ENCODE measurements at regions not wholly inside any gene's neighbourhood (a gene's known extent, or its start where the extent isn't known, plus 50 kb on each side); places are given as distances from the start of the nearest gene placed in this dataset.

GRCh38 chr10:113425541-113425951 lies 127.3 kb upstream of the HABP2 start:
- ChIA-PET POLR2A (no interaction called here), CTCF (no interaction called here)
- Histone ChIP-seq H3K27ac (ENCODE audit: insufficient read depth in 1 of 2, low read depth in 1 of 2, low read length in 2 of 2, poor library complexity in 1 of 2, severe bottlenecking in 2 of 2) (no peak overlapping the region), H3K4me3 (ENCODE audit: control insufficient read depth in 1 of 7, extremely low read depth in 1 of 7, insufficient read depth in 4 of 7, low read depth in 2 of 7, low read length in 6 of 7) (no peak overlapping the region), H3K9me3 (ENCODE audit: control extremely low read depth in 1 of 5, control insufficient read depth in 4 of 5, insufficient read depth in 2 of 5, low read depth in 1 of 5, low read length in 4 of 5) (peaks cover 0 to 5% (median under 1%) of the 10 kb centered on the region in 5 experiments), H3K36me3 (ENCODE audit: control insufficient read depth in 4 of 4, insufficient read depth in 4 of 4, low read length in 3 of 4) (no peaks in the 10 kb centered on the region), H3K27me3 (replicated peaks in 2 of 5; ENCODE audit: control insufficient read depth in 4 of 5, insufficient read depth in 5 of 5, low read length in 4 of 5) (no peaks in the 10 kb centered on the region), H3K4me1 (ENCODE audit: control extremely low read depth in 1 of 4, control insufficient read depth in 4 of 4, insufficient read depth in 4 of 4, low read length in 3 of 4) (no peaks in the 10 kb centered on the region)
- 98% methylated on average over 7 of the region's 7 CpGs for WGBS (ENCODE audit: insufficient coverage)
- DNase-seq, result no peak

GRCh38 chr10:113426181-113426877 lies 126.5 kb upstream of the HABP2 start:
- Histone ChIP-seq H3K27ac (ENCODE audit: insufficient read depth in 1 of 2, low read depth in 1 of 2, low read length in 2 of 2, poor library complexity in 1 of 2, severe bottlenecking in 2 of 2) (no peak overlapping the region), H3K27me3 (replicated peaks in 2 of 5; ENCODE audit: control insufficient read depth in 4 of 5, insufficient read depth in 5 of 5, low read length in 4 of 5) (no peaks in the 10 kb centered on the region), H3K9me3 (ENCODE audit: control extremely low read depth in 1 of 5, control insufficient read depth in 4 of 5, insufficient read depth in 2 of 5, low read depth in 1 of 5, low read length in 4 of 5) (peaks cover 0 to 3% (median 0%) of the 10 kb centered on the region in 5 experiments), H3K4me1 (ENCODE audit: control extremely low read depth in 1 of 4, control insufficient read depth in 4 of 4, insufficient read depth in 4 of 4, low read length in 3 of 4) (no peaks in the 10 kb centered on the region), H3K4me3 (ENCODE audit: control insufficient read depth in 1 of 7, extremely low read depth in 1 of 7, insufficient read depth in 4 of 7, low read depth in 2 of 7, low read length in 6 of 7) (no peak overlapping the region), H3K36me3 (ENCODE audit: control insufficient read depth in 4 of 4, insufficient read depth in 4 of 4, low read length in 3 of 4) (no peaks in the 10 kb centered on the region)
- DNase-seq, result no peak
- POLR2A ChIA-PET, result no interaction called here
- 98% methylated on average over 8 of the region's 8 CpGs for WGBS (ENCODE audit: insufficient coverage)
- CTCF ChIA-PET, result no interaction called here

DNA sequence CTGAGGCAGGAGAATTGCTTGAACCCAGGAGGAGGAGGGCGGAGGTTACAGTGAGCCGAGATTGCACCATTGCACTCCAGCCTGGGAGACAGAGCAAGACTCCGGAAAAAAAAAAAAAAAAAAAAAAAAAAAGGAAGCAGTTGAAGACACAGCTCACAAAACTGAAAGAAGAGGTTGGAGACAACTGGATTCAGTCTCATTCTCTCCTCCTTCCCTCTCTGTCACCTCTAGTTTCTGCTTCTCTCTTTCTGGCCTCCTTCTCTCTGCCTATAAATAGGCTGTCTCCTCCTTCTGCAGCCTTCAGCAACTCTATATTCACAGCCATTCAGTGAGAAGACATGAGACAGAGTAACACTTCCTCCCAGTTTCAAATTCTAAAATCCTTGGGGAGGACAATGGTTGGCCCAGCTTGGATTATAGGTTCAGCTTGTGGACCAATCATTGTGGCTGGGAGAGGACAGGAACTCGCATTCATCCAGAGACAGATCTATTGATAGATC lies 125.6 kb upstream of the HABP2 start:
- Histone ChIP-seq H3K9me3 (ENCODE audit: control extremely low read depth in 1 of 5, control insufficient read depth in 4 of 5, insufficient read depth in 2 of 5, low read depth in 1 of 5, low read length in 4 of 5) (peaks cover 0 to 3% (median 0%) of the 10 kb centered on the region in 5 experiments), H3K27ac (ENCODE audit: insufficient read depth in 1 of 2, low read depth in 1 of 2, low read length in 2 of 2, poor library complexity in 1 of 2, severe bottlenecking in 2 of 2) (no peak overlapping the region), H3K27me3 (replicated peaks in 2 of 5; ENCODE audit: control insufficient read depth in 4 of 5, insufficient read depth in 5 of 5, low read length in 4 of 5) (no peaks in the 10 kb centered on the region), H3K4me3 (ENCODE audit: control insufficient read depth in 1 of 7, extremely low read depth in 1 of 7, insufficient read depth in 4 of 7, low read depth in 2 of 7, low read length in 6 of 7) (no peak overlapping the region), H3K4me1 (ENCODE audit: control extremely low read depth in 1 of 4, control insufficient read depth in 4 of 4, insufficient read depth in 4 of 4, low read length in 3 of 4) (no peaks in the 10 kb centered on the region), H3K36me3 (ENCODE audit: control insufficient read depth in 4 of 4, insufficient read depth in 4 of 4, low read length in 3 of 4) (no peaks in the 10 kb centered on the region)
- DNase-seq, result no peak
- 93% methylated on average over 3 of the region's 4 CpGs for WGBS (ENCODE audit: insufficient coverage)
- CTCF ChIA-PET, result no interaction called here
- POLR2A ChIA-PET, result no interaction called here

DNA sequence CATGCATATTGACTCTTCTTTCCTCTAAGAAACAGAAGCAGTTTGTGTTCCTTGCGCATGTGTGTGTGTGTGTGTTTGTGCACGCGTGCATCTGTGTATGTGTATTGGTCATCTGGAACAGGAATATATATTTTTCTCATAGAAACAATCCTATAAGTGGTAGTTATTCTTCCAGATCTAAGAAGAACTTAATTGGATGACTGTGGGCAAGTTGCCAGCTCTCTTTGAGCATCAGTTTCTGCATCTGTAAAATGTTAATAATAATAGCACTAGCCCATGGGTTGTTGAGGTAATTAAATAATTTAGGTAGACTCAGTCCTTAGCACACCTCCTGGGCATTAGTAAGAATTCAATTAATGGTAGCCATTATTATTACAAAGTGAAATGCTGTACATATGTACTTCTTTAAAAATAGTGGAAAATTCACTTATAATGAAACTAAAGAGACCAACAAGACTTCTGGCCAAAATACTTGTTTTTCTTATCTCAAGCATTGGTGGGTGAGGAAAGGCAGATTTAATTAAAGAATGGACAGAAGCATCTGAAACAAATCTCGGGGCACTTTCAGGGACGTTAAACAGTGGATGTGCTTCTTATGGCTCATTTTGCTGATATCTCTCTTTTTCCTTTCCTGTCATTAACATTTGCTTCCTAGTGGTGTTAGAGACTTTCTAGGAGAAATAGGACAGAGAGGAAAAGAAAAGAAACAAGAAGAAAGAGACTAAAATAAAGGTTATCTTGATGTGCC lies 124.9 kb upstream of the HABP2 start:
- Histone ChIP-seq H3K4me3 (ENCODE audit: control insufficient read depth in 1 of 7, extremely low read depth in 1 of 7, insufficient read depth in 4 of 7, low read depth in 2 of 7, low read length in 6 of 7) (no peak overlapping the region), H3K27ac (ENCODE audit: insufficient read depth in 1 of 2, low read depth in 1 of 2, low read length in 2 of 2, poor library complexity in 1 of 2, severe bottlenecking in 2 of 2) (no peak overlapping the region), H3K36me3 (ENCODE audit: control insufficient read depth in 4 of 4, insufficient read depth in 4 of 4, low read length in 3 of 4) (no peaks in the 10 kb centered on the region), H3K27me3 (replicated peaks in 2 of 5; ENCODE audit: control insufficient read depth in 4 of 5, insufficient read depth in 5 of 5, low read length in 4 of 5) (no peaks in the 10 kb centered on the region), H3K9me3 (ENCODE audit: control extremely low read depth in 1 of 5, control insufficient read depth in 4 of 5, insufficient read depth in 2 of 5, low read depth in 1 of 5, low read length in 4 of 5) (peaks cover 0 to 3% (median 0%) of the 10 kb centered on the region in 5 experiments), H3K4me1 (ENCODE audit: control extremely low read depth in 1 of 4, control insufficient read depth in 4 of 4, insufficient read depth in 4 of 4, low read length in 3 of 4) (no peaks in the 10 kb centered on the region)
- DNase-seq, result no peak
- no CpG with 5 or more reads among the region's 5 CpGs for WGBS (ENCODE audit: insufficient coverage)
- POLR2A ChIA-PET, result no interaction called here
- CTCF ChIA-PET, result no interaction called here

DNA sequence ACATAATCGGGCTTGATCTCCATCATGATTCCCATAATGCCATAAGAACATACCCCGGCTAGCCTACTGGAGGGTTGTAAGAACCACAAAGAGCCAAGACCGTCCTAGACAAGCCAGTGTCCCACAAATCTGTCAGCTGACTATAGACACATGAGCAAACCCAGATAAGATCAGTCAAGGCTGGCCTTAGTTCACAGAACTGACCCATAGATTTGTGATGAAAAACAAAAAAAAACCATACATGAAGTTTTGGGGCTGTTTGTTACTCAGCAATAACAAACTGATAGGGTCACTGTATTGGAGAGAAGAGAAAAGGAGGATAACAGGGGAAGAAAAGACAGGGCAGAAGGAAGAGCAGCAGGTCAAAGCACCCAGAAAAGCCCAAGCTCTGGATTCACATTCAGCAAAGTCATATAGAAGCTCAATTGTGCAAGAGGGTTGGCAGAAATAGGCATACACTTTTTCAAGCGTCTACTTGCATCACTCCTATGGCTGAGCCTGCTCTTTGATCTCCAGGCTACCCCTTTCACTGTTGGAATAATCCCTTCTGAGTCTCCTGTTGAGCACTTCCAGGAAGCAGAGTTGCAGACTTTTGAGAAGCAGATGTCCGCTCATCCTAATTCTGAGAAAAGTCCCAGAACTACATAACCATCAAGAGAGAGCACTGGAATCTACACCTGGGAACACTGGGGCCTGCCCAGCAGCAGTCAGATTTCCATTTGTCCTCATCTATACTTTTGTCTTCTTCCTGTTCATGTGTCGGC lies 122.0 kb upstream of the HABP2 start:
- no peaks in the 10 kb centered on the region for H3K4me1 ChIP-seq (ENCODE audit: control extremely low read depth in 1 of 4, control insufficient read depth in 4 of 4, insufficient read depth in 4 of 4, low read length in 3 of 4)
- H3K4me3 ChIP-seq (ENCODE audit: control insufficient read depth in 1 of 7, extremely low read depth in 1 of 7, insufficient read depth in 4 of 7, low read depth in 2 of 7, low read length in 6 of 7), result no peak overlapping the region
- POLR2A ChIA-PET, result no interaction called here
- H3K36me3 ChIP-seq (ENCODE audit: control insufficient read depth in 4 of 4, insufficient read depth in 4 of 4, low read length in 3 of 4), result no peaks in the 10 kb centered on the region
- H3K27ac ChIP-seq (ENCODE audit: insufficient read depth in 1 of 2, low read depth in 1 of 2, low read length in 2 of 2, poor library complexity in 1 of 2, severe bottlenecking in 2 of 2), result no peak overlapping the region
- DNase-seq, result no peak
- H3K27me3 ChIP-seq (replicated peaks in 2 of 5; ENCODE audit: control insufficient read depth in 4 of 5, insufficient read depth in 5 of 5, low read length in 4 of 5), result no peaks in the 10 kb centered on the region
- CTCF ChIA-PET, result no interaction called here
- peaks cover 0 to 3% (median 0%) of the 10 kb centered on the region in 5 experiments for H3K9me3 ChIP-seq (ENCODE audit: control extremely low read depth in 1 of 5, control insufficient read depth in 4 of 5, insufficient read depth in 2 of 5, low read depth in 1 of 5, low read length in 4 of 5)
- WGBS (ENCODE audit: insufficient coverage), result 100% methylated on average over 5 of the region's 6 CpGs

GRCh38 chr10:113431398-113432160 lies 121.3 kb upstream of the HABP2 start:
- H3K27me3 ChIP-seq (replicated peaks in 2 of 5; ENCODE audit: control insufficient read depth in 4 of 5, insufficient read depth in 5 of 5, low read length in 4 of 5), result no peaks in the 10 kb centered on the region
- POLR2A ChIA-PET, result no interaction called here
- no peak overlapping the region for H3K27ac ChIP-seq (ENCODE audit: insufficient read depth in 1 of 2, low read depth in 1 of 2, low read length in 2 of 2, poor library complexity in 1 of 2, severe bottlenecking in 2 of 2)
- H3K36me3 ChIP-seq (ENCODE audit: control insufficient read depth in 4 of 4, insufficient read depth in 4 of 4, low read length in 3 of 4), result no peaks in the 10 kb centered on the region
- H3K4me1 ChIP-seq (ENCODE audit: control extremely low read depth in 1 of 4, control insufficient read depth in 4 of 4, insufficient read depth in 4 of 4, low read length in 3 of 4), result no peaks in the 10 kb centered on the region
- no peak for DNase-seq
- CTCF ChIA-PET, result no interaction called here
- peaks cover 0 to 3% (median 0%) of the 10 kb centered on the region in 5 experiments for H3K9me3 ChIP-seq (ENCODE audit: control extremely low read depth in 1 of 5, control insufficient read depth in 4 of 5, insufficient read depth in 2 of 5, low read depth in 1 of 5, low read length in 4 of 5)
- no peak overlapping the region for H3K4me3 ChIP-seq (ENCODE audit: control insufficient read depth in 1 of 7, extremely low read depth in 1 of 7, insufficient read depth in 4 of 7, low read depth in 2 of 7, low read length in 6 of 7)
- 86% methylated on average over 15 of the region's 16 CpGs for WGBS (ENCODE audit: insufficient coverage)
